ENCODE measurements at regions not wholly inside any gene's neighbourhood (a gene's known extent, or its start where the extent isn't known, plus 50 kb on each side); places are given as distances from the start of the nearest gene placed in this dataset.
"Not testable (repeated sequence)": the region's sequence is repeated elsewhere in the genome, so short reads cannot be mapped to it uniquely, and the experiment has no call there.

DNA sequence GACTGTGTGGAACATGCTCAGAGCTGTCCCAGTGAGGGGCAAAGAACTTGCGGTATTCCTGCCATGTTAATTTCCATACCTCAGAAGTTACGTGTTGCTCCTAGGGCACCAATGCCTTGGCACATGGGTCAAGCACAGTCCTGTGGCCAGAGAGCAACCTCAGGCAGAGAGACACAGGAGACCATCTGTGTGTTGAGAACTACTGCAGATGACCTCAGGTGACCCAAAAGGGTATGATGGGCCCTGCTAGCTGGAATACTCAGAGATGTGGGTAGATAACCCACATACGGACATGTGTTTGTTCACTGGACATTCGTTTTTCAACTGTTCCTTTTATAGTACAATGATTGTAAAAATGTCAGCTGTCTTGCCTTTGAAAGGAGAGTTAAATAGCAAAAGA lies 71.5 kb upstream of the BMP2 start:
- Histone ChIP-seq H3K18ac (ENCODE audit: extremely low read depth, low read length) (no peak overlapping the region), H3K79me2 (ENCODE audit: control insufficient read depth in 1 of 2, insufficient read depth in 2 of 2, low read length in 2 of 2) (no peaks in the 10 kb centered on the region), H3K27ac (ENCODE audit: low read depth, low read length) (no peak overlapping the region), H2BK20ac (ENCODE audit: low read length) (no peak overlapping the region), H4K91ac (replicated peaks; ENCODE audit: insufficient read length, low read length) (no peak overlapping the region), H3K9me3 (ENCODE audit: insufficient read depth in 2 of 2, low read depth in 1 of 2, low read length in 1 of 2) (no peaks in the 10 kb centered on the region), H2BK15ac (ENCODE audit: low read length) (no peak overlapping the region), H3K4ac (replicated peaks; ENCODE audit: insufficient read length, low read depth, low read length) (no peak overlapping the region), H4K20me1 (replicated peaks in 1 of 2; ENCODE audit: control insufficient read depth in 1 of 2, insufficient read depth in 2 of 2, low read length in 2 of 2) (no peaks in the 10 kb centered on the region), H3K4me3 (ENCODE audit: extremely low read depth in 1 of 4, insufficient read depth in 2 of 4, low read depth in 3 of 4, low read length in 4 of 4) (no peak overlapping the region), H3K23ac (ENCODE audit: insufficient read length) (no peak overlapping the region), H3K36me3 (ENCODE audit: control insufficient read depth in 2 of 4, insufficient read depth in 4 of 4, low read length in 3 of 4) (no peaks in the 10 kb centered on the region), H2BK12ac (ENCODE audit: low read depth, low read length) (no peak overlapping the region), H2AK5ac (ENCODE audit: low read depth, low read length) (no peak overlapping the region), H2BK120ac (replicated peaks; ENCODE audit: low read depth, low read length) (no peak overlapping the region), H3K14ac (ENCODE audit: insufficient read length) (no peak overlapping the region), H3K56ac (replicated peaks; ENCODE audit: insufficient read length, low read depth, low read length) (no peak overlapping the region), H4K8ac (ENCODE audit: extremely low read depth, insufficient read depth, low read length) (no peak overlapping the region), H2AFZ (ENCODE audit: low read length) (no peak overlapping the region), H3K79me1 (ENCODE audit: low read depth, low read length) (no peaks in the 10 kb centered on the region), H4K5ac (ENCODE audit: insufficient read length, low read depth, low read length) (no peak overlapping the region), H3K27me3 (replicated peaks in 1 of 4; ENCODE audit: control insufficient read depth in 3 of 4, extremely low read depth in 1 of 4, insufficient read depth in 3 of 4, low read length in 3 of 4) (peaks cover 0 to 2% (median 0%) of the 10 kb centered on the region in 4 experiments; a peak in 1 of 7 replicates), H3K4me2 (ENCODE audit: insufficient read depth in 1 of 2, low read depth in 2 of 2, low read length in 2 of 2) (no peak overlapping the region), H3K9ac (replicated peaks in 1 of 4; ENCODE audit: extremely low read depth in 1 of 4, low read depth in 3 of 4, low read length in 3 of 4) (no peak overlapping the region), H3K4me1 (replicated peaks in 1 of 4; ENCODE audit: control insufficient read depth in 3 of 4, insufficient read depth in 4 of 4, low read length in 3 of 4) (peaks cover 0 to 4% (median 2%) of the 10 kb centered on the region in 4 experiments; a peak in 4 of 7 replicates), H2BK5ac (ENCODE audit: low read depth, low read length) (no peak overlapping the region), H3K23me2 (ENCODE audit: low read depth, low read length) (no peaks in the 10 kb centered on the region)
- no peak for FAIRE-seq
- ChIA-PET POLR2A (ENCODE audit: partially characterized antibody) (no interaction called here), CTCF (ENCODE audit: partially characterized antibody) (interaction anchor here (0.6 kb wide), 1 partner anchor 13 kb away, joined by 3 read pairs; no protein-coding TSS in a partner anchor)
- DNase-seq (ENCODE audit: low read depth in 1 of 2, low spot score in 2 of 2) = no peak
- 86% methylated on average over 4 of the region's 4 CpGs; no CpG with 5 or more reads in 1 of the 2 experiments for WGBS, 2 experiments (ENCODE audit: extremely low coverage in 1 of 2, insufficient coverage in 1 of 2, insufficient read length in 1 of 2, insufficient replicate concordance in 2 of 2, low coverage in 1 of 2, low lambda C conversion rate in 2 of 2, missing lambda C conversion rate in 1 of 2)
- TF ChIP-seq SUZ12 (IDR thresholded peaks at IDR 0.05; ENCODE audit: low read length) (no peak), RBBP5 (IDR thresholded peaks at IDR 0.05; ENCODE audit: borderline replicate concordance, low read depth, low read length) (no peak)

DNA sequence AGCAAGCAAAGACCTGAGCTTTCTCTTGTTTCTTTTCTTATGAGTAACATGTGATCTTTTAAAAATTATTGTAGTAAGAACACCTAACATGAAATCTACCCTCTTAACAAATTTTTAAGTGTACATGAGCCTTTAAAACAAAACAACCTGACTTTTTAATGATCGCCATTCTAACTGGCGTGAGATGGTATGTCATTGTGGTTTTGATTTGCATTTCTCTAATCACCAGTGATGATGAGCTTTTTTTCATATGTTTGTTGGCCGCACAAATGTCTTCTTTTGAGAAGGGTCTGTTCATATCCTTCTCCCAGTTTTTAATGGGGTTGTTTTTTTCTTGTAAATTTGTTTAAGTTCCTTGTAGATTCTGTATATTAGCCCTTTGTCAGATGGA lies 73.7 kb upstream of the BMP2 start:
- CTCF ChIA-PET (ENCODE audit: partially characterized antibody) = interaction anchor here (1.0 to 2.5 kb wide), 4 partner anchors 14 to 338 kb away, joined by 3 to 10 read pairs (median 4); no protein-coding TSS in a partner anchor
- H3K79me2 ChIP-seq (ENCODE audit: control insufficient read depth in 1 of 2, insufficient read depth in 2 of 2, low read length in 2 of 2); H4K91ac ChIP-seq (replicated peaks; ENCODE audit: insufficient read length, low read length); H3K4me3 ChIP-seq (ENCODE audit: extremely low read depth in 1 of 4, insufficient read depth in 2 of 4, low read depth in 3 of 4, low read length in 4 of 4); H3K79me1 ChIP-seq (ENCODE audit: low read depth, low read length); H3K18ac ChIP-seq (ENCODE audit: extremely low read depth, low read length); H2BK5ac ChIP-seq (ENCODE audit: low read depth, low read length); H3K4me2 ChIP-seq (ENCODE audit: insufficient read depth in 1 of 2, low read depth in 2 of 2, low read length in 2 of 2); H3K9ac ChIP-seq (replicated peaks in 1 of 4; ENCODE audit: extremely low read depth in 1 of 4, low read depth in 3 of 4, low read length in 3 of 4); H3K27ac ChIP-seq (ENCODE audit: low read depth, low read length); H2AFZ ChIP-seq (ENCODE audit: low read length); POLR2A ChIA-PET (ENCODE audit: partially characterized antibody); H2BK15ac ChIP-seq (ENCODE audit: low read length); H3K4me1 ChIP-seq (replicated peaks in 1 of 4; ENCODE audit: control insufficient read depth in 3 of 4, insufficient read depth in 4 of 4, low read length in 3 of 4); H3K14ac ChIP-seq (ENCODE audit: insufficient read length); FAIRE-seq; DNase-seq (ENCODE audit: low read depth in 1 of 2, low spot score in 2 of 2); H2BK20ac ChIP-seq (ENCODE audit: low read length); H3K9me3 ChIP-seq (ENCODE audit: insufficient read depth in 2 of 2, low read depth in 1 of 2, low read length in 1 of 2); H4K5ac ChIP-seq (ENCODE audit: insufficient read length, low read depth, low read length); H3K4ac ChIP-seq (replicated peaks; ENCODE audit: insufficient read length, low read depth, low read length); H3K56ac ChIP-seq (replicated peaks; ENCODE audit: insufficient read length, low read depth, low read length); H2BK12ac ChIP-seq (ENCODE audit: low read depth, low read length); H3K23ac ChIP-seq (ENCODE audit: insufficient read length); H2AK5ac ChIP-seq (ENCODE audit: low read depth, low read length); H2BK120ac ChIP-seq (replicated peaks; ENCODE audit: low read depth, low read length); H3K23me2 ChIP-seq (ENCODE audit: low read depth, low read length); H3K36me3 ChIP-seq (ENCODE audit: control insufficient read depth in 2 of 4, insufficient read depth in 4 of 4, low read length in 3 of 4); H4K8ac ChIP-seq (ENCODE audit: extremely low read depth, insufficient read depth, low read length); H4K20me1 ChIP-seq (replicated peaks in 1 of 2; ENCODE audit: control insufficient read depth in 1 of 2, insufficient read depth in 2 of 2, low read length in 2 of 2); H3K27me3 ChIP-seq (replicated peaks in 1 of 4; ENCODE audit: control insufficient read depth in 3 of 4, extremely low read depth in 1 of 4, insufficient read depth in 3 of 4, low read length in 3 of 4): not testable (repeated sequence)
- 96% methylated on average over 3 of the region's 3 CpGs; no CpG with 5 or more reads in 1 of the 2 experiments for WGBS, 2 experiments (ENCODE audit: extremely low coverage in 1 of 2, insufficient coverage in 1 of 2, insufficient read length in 1 of 2, insufficient replicate concordance in 2 of 2, low coverage in 1 of 2, low lambda C conversion rate in 2 of 2, missing lambda C conversion rate in 1 of 2)
